ENCODE measurements at regions not wholly inside any gene's neighbourhood (a gene's known extent, or its start where the extent isn't known, plus 50 kb on each side); places are given as distances from the start of the nearest gene placed in this dataset.

DNA sequence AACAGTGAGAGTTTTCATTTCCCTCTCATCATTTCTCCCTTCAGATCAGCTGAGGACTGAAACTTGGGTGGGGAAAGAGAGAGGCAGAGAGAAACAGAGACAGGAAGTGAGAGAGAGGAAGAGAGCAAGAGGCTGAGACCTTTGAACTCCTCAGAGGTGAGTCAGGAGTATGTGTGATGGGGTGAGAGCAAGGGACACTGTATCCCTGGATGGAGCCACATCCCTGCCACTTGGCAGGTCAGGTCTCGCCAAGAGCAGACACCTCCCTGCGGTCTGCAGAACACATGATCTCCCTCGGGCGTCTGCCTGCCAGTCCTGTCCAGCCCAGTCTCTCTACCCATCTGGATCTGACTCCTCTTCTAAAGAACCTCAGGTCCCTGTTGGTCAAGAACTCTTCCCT lies 62.7 kb upstream of the SYNDIG1 start:
- TF ChIP-seq, protein P1, sequence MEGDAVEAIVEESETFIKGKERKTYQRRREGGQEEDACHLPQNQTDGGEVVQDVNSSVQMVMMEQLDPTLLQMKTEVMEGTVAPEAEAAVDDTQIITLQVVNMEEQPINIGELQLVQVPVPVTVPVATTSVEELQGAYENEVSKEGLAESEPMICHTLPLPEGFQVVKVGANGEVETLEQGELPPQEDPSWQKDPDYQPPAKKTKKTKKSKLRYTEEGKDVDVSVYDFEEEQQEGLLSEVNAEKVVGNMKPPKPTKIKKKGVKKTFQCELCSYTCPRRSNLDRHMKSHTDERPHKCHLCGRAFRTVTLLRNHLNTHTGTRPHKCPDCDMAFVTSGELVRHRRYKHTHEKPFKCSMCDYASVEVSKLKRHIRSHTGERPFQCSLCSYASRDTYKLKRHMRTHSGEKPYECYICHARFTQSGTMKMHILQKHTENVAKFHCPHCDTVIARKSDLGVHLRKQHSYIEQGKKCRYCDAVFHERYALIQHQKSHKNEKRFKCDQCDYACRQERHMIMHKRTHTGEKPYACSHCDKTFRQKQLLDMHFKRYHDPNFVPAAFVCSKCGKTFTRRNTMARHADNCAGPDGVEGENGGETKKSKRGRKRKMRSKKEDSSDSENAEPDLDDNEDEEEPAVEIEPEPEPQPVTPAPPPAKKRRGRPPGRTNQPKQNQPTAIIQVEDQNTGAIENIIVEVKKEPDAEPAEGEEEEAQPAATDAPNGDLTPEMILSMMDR (IDR thresholded peaks at IDR 0.05), result no peak
- TF ChIP-seq EZH2 (IDR thresholded peaks at IDR 0.05; ENCODE audit: borderline replicate concordance, insufficient read depth, low read depth, low read length, poor library complexity, severe bottlenecking), result no peak
